Caco-2 (cell line): ENCODE measurements at regions not wholly inside any gene's neighbourhood (a gene's known extent, or its start where the extent isn't known, plus 50 kb on each side); places are given as distances from the start of the nearest gene placed in this dataset.
"Not testable (repeated sequence)": the region's sequence is repeated elsewhere in the genome, so short reads cannot be mapped to it uniquely, and the experiment has no call there.

Experiments
- BruUV-seq: library from RNA; stranded (reverse); fragments of 400-500 nt; replicated peaks from 2 replicates; lab custom pipeline; 2021; lab: Mats Ljungman, UMichigan
- CTCF ChIA-PET: fragments of 300-600 bp; sonication (Branson Sonifier 250); formaldehyde crosslinking; loops from one replicate; lab custom pipeline; 2022; ENCODE audit warnings: antibody characterized with exemption; lab: Charles Lee
- POLR2A ChIA-PET: fragments of 300-600 bp; sonication (Branson Sonifier 250); formaldehyde crosslinking; loops from one replicate; lab custom pipeline; 2022; ENCODE audit warnings: antibody characterized with exemption; lab: Charles Lee
- DNase-seq, 2 experiments: peaks; one replicate each; pipeline versions ENCODE4 v3.0.0 to v3.0.0-alpha.2; 2020 to 2022
- H3K27me3 ChIP-seq: replicated peaks from 2 replicates; pipeline ENCODE4 v1.6.0; 2011; ENCODE audit warnings: low read length; ENCODE audit not compliant: control insufficient read depth, insufficient read depth
- H3K36me3 ChIP-seq: 2 replicates; pipeline ENCODE4 v1.5.1; 2011; ENCODE audit warnings: low read length; ENCODE audit not compliant: control insufficient read depth, insufficient read depth
- H3K4me1 ChIP-seq: fragments of 250-450 bp; sonication (Bioruptor Pico); 2 replicates; pipeline ENCODE4 v1.5.1; 2020; ENCODE audit warnings: mild to moderate bottlenecking
- H3K4me3 ChIP-seq: 2 replicates; pipeline ENCODE4 v1.5.1; 2011; ENCODE audit warnings: low read depth, mild to moderate bottlenecking, control low read depth, low read length
- H3K9me3 ChIP-seq: fragments of 250-450 bp; sonication (Bioruptor Pico); 2 replicates; pipeline ENCODE4 v1.5.1; 2020; ENCODE audit warnings: mild to moderate bottlenecking, moderate library complexity
- H3K27ac Mint-ChIP-seq: one replicate; pipeline ENCODE4 v1.8.0; 2022; ENCODE audit warnings: mixed read lengths; ENCODE audit not compliant: unreplicated experiment
- H3K27me3 Mint-ChIP-seq: one replicate; pipeline ENCODE4 v1.8.0; 2022; ENCODE audit warnings: mixed read lengths; ENCODE audit not compliant: insufficient read depth, unreplicated experiment
- H3K36me3 Mint-ChIP-seq: one replicate; pipeline ENCODE4 v1.8.0; 2022; ENCODE audit warnings: mild to moderate bottlenecking, mixed read lengths; ENCODE audit not compliant: insufficient read depth, unreplicated experiment
- H3K4me1 Mint-ChIP-seq: one replicate; pipeline ENCODE4 v1.8.0; 2022; ENCODE audit warnings: low read depth, mixed read lengths; ENCODE audit not compliant: unreplicated experiment
- H3K4me3 Mint-ChIP-seq: one replicate; pipeline ENCODE4 v1.8.0; 2022; ENCODE audit warnings: mild to moderate bottlenecking, moderate library complexity, mixed read lengths; ENCODE audit not compliant: unreplicated experiment
- H3K9me3 Mint-ChIP-seq: one replicate; pipeline ENCODE4 v1.8.0; 2022; ENCODE audit warnings: mixed read lengths; ENCODE audit not compliant: unreplicated experiment
- CTCF ChIP-seq, 2 experiments: fragments of 200-600 bp in 1 of 2; IDR thresholded peaks; 1 replicate in 1 of 2; 2 replicates in 1 of 2; pipeline versions ENCODE4 v1.5.1 to v1.8.0; 2011 to 2022; ENCODE audit warnings: antibody characterized with exemption in 1 of 2, control low read depth in 1 of 2, inconsistent platforms in 1 of 2, low read depth in 1 of 2, low read length in 1 of 2, mild to moderate bottlenecking in 1 of 2, moderate library complexity in 1 of 2; ENCODE audit not compliant: insufficient read depth in 1 of 2, severe bottlenecking in 1 of 2, unreplicated experiment in 1 of 2
- intact Hi-C: fragments of 100-400 bp; cut with micrococcal nuclease; formaldehyde crosslinking; loops from one replicate; pipeline ENCODE4 v1.10.0; 2022; ENCODE audit not compliant: unreplicated experiment

GRCh38 chrX:45404206-45404605, 203.5 kb upstream of the DIPK2B start:
- Mint-ChIP-seq H3K27me3 (no peaks in the 10 kb centered on the region), H3K4me1 (no peaks in the 10 kb centered on the region), H3K9me3 (no peaks in the 10 kb centered on the region), H3K36me3 (no peaks in the 10 kb centered on the region), H3K4me3 (no peak overlapping the region), H3K27ac (no peak overlapping the region)
- H3K9me3 ChIP-seq = no peaks in the 10 kb centered on the region
- no peak overlapping the region for H3K4me3 ChIP-seq
- no peak for TF ChIP-seq CTCF (IDR thresholded peaks at IDR 0.05; ENCODE audit: insufficient read depth in 1 of 2, low read depth in 1 of 2, low read length in 1 of 2, severe bottlenecking in 1 of 2, unreplicated experiment in 1 of 2)
- no peaks in the 10 kb centered on the region for H3K36me3 ChIP-seq
- intact Hi-C loops = no loop called here
- BruUV-seq = no TSS peak
- H3K4me1 ChIP-seq = no peaks in the 10 kb centered on the region
- CTCF ChIA-PET = no interaction called here
- POLR2A ChIA-PET = no interaction called here
- no peak for DNase-seq
- no peaks in the 10 kb centered on the region for H3K27me3 ChIP-seq

GRCh38 chrX:45401923-45402322, 201.2 kb upstream of the DIPK2B start:
- intact Hi-C loops = no loop called here
- no peak for DNase-seq
- no peaks in the 10 kb centered on the region for H3K27me3 Mint-ChIP-seq
- H3K36me3 ChIP-seq = no peaks in the 10 kb centered on the region
- BruUV-seq = no TSS peak
- H3K27ac Mint-ChIP-seq = no peak overlapping the region
- TF ChIP-seq CTCF (IDR thresholded peaks at IDR 0.05; ENCODE audit: insufficient read depth in 1 of 2, low read depth in 1 of 2, low read length in 1 of 2, severe bottlenecking in 1 of 2, unreplicated experiment in 1 of 2) = no peak
- no peak overlapping the region for H3K4me3 Mint-ChIP-seq
- no peak overlapping the region for H3K4me3 ChIP-seq
- H3K4me1 ChIP-seq = no peaks in the 10 kb centered on the region
- H3K27me3 ChIP-seq = no peaks in the 10 kb centered on the region
- POLR2A ChIA-PET = no interaction called here
- H3K9me3 Mint-ChIP-seq = no peaks in the 10 kb centered on the region
- H3K36me3 Mint-ChIP-seq = no peaks in the 10 kb centered on the region
- no peaks in the 10 kb centered on the region for H3K4me1 Mint-ChIP-seq
- CTCF ChIA-PET = no interaction called here
- no peaks in the 10 kb centered on the region for H3K9me3 ChIP-seq

GRCh38 chrX:45400951-45401725, 200.5 kb upstream of the DIPK2B start:
- H3K36me3 ChIP-seq, DNase-seq, H3K4me1 Mint-ChIP-seq, intact Hi-C loops, POLR2A ChIA-PET, BruUV-seq, H3K27me3 Mint-ChIP-seq, H3K4me3 Mint-ChIP-seq, H3K27ac Mint-ChIP-seq, CTCF ChIA-PET, H3K4me1 ChIP-seq, H3K9me3 ChIP-seq, H3K9me3 Mint-ChIP-seq, H3K36me3 Mint-ChIP-seq, H3K4me3 ChIP-seq, H3K27me3 ChIP-seq: not testable (repeated sequence)
